IMR-90 (cell line): ENCODE measurements at regions not wholly inside any gene's neighbourhood (a gene's known extent, or its start where the extent isn't known, plus 50 kb on each side); places are given as distances from the start of the nearest gene placed in this dataset.

Experiments
- ELK1 ChIP-seq: fragments of 150-350 bp; IDR thresholded peaks from 2 replicates; pipeline ENCODE4 v1.6.1; 2016; ENCODE audit warnings: low read depth, mild to moderate bottlenecking, low read length, moderate library complexity, borderline replicate concordance
- MAZ ChIP-seq: IDR thresholded peaks from 2 replicates; pipeline ENCODE4 v1.6.1; 2012; ENCODE audit warnings: low read depth, mild to moderate bottlenecking, low read length, improper control_type of control experiment, moderate library complexity, borderline replicate concordance
- POLR2A ChIP-seq: IDR thresholded peaks from 2 replicates; pipeline ENCODE4 v1.6.1; 2012; ENCODE audit warnings: mild to moderate bottlenecking, low read depth, low read length
- RCOR1 ChIP-seq: IDR thresholded peaks from 2 replicates; pipeline ENCODE4 v1.6.1; 2012; ENCODE audit warnings: mild to moderate bottlenecking, low read length, improper control_type of control experiment; ENCODE audit not compliant: insufficient replicate concordance
- RFX5 ChIP-seq: IDR thresholded peaks from 2 replicates; pipeline ENCODE4 v1.8.0; 2012; ENCODE audit warnings: low read depth, mild to moderate bottlenecking, low read length, moderate library complexity
- SMC3 ChIP-seq: fragments of 150-350 bp; IDR thresholded peaks from 2 replicates; pipeline ENCODE4 v1.6.1; 2016; ENCODE audit warnings: low read depth, mild to moderate bottlenecking, antibody characterized with exemption, low read length, moderate library complexity
- USF2 ChIP-seq: fragments of 150-350 bp; IDR thresholded peaks from 2 replicates; pipeline ENCODE4 v1.6.1; 2017; ENCODE audit warnings: mild to moderate bottlenecking, antibody characterized with exemption, low read length, low read depth
- TF ChIP-seq, protein P1 (sequence below): conservative IDR thresholded peaks from 2 replicates; pipeline ENCODE4 v1.5.1; 2012; ENCODE audit warnings: mild to moderate bottlenecking, low read depth, low read length, improper control_type of control experiment

GRCh38 chr2:208799397-208799796, 392.8 kb downstream of the PTH2R start:
- TF ChIP-seq, protein P1, sequence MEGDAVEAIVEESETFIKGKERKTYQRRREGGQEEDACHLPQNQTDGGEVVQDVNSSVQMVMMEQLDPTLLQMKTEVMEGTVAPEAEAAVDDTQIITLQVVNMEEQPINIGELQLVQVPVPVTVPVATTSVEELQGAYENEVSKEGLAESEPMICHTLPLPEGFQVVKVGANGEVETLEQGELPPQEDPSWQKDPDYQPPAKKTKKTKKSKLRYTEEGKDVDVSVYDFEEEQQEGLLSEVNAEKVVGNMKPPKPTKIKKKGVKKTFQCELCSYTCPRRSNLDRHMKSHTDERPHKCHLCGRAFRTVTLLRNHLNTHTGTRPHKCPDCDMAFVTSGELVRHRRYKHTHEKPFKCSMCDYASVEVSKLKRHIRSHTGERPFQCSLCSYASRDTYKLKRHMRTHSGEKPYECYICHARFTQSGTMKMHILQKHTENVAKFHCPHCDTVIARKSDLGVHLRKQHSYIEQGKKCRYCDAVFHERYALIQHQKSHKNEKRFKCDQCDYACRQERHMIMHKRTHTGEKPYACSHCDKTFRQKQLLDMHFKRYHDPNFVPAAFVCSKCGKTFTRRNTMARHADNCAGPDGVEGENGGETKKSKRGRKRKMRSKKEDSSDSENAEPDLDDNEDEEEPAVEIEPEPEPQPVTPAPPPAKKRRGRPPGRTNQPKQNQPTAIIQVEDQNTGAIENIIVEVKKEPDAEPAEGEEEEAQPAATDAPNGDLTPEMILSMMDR, result no peak
- TF ChIP-seq POLR2A, result no peak
- TF ChIP-seq SMC3, result no peak
- no peak for TF ChIP-seq RFX5
- no peak for TF ChIP-seq MAZ
- TF ChIP-seq RCOR1, result no peak
- no peak for TF ChIP-seq ELK1
- TF ChIP-seq USF2, result no peak
